Liver (tissue), 8 donors: ENCODE measurements at regions not wholly inside any gene's neighbourhood (a gene's known extent, or its start where the extent isn't known, plus 50 kb on each side); places are given as distances from the start of the nearest gene placed in this dataset.

Experiments used
- DNase-seq: peaks from one replicate; pipeline ENCODE4 v3.0.0-alpha.2; 2017; ENCODE audit warnings: low spot score
- H3K27ac ChIP-seq, 2 donors: one replicate each; pipeline ENCODE4 v1.7.0; 2013; ENCODE audit warnings: inconsistent platforms in 2 of 2, low read length in 2 of 2, control low read depth in 1 of 2, low read depth in 1 of 2, mild to moderate bottlenecking in 1 of 2
- H3K27me3 ChIP-seq, 4 donors: one replicate each; pipeline versions ENCODE4 v1.6.1 to v1.7.0; 2013; ENCODE audit warnings: low read length in 3 of 4, inconsistent platforms in 1 of 4, mild to moderate bottlenecking in 1 of 4, moderate library complexity in 1 of 4; ENCODE audit not compliant: control insufficient read depth in 4 of 4, insufficient read depth in 4 of 4
- H3K36me3 ChIP-seq, 4 donors: one replicate each; pipeline versions ENCODE4 v1.6.1 to v1.7.0; 2013; ENCODE audit warnings: low read length in 3 of 4, mild to moderate bottlenecking in 3 of 4, low read depth in 1 of 4, moderate library complexity in 1 of 4; ENCODE audit not compliant: control insufficient read depth in 4 of 4, insufficient read depth in 3 of 4
- H3K4me1 ChIP-seq, 4 donors: one replicate each; pipeline versions ENCODE4 v1.6.1 to v1.7.0; 2013; ENCODE audit warnings: low read length in 3 of 4, mild to moderate bottlenecking in 3 of 4, moderate library complexity in 1 of 4; ENCODE audit not compliant: control insufficient read depth in 4 of 4, insufficient read depth in 4 of 4
- H3K4me3 ChIP-seq, 3 donors: one replicate each; pipeline versions ENCODE4 v1.6.1 to v1.7.0; 2013; ENCODE audit warnings: low read length in 3 of 3, control low read depth in 1 of 3, low read depth in 1 of 3, mild to moderate bottlenecking in 1 of 3
- H3K9ac ChIP-seq, 2 donors: one replicate each; pipeline ENCODE4 v1.7.0; 2013; ENCODE audit warnings: low read length in 2 of 2, mild to moderate bottlenecking in 2 of 2, moderate library complexity in 2 of 2, control low read depth in 1 of 2, low read depth in 1 of 2
- H3K9me3 ChIP-seq, 4 donors: one replicate each; pipeline versions ENCODE4 v1.6.1 to v1.7.0; 2013; ENCODE audit warnings: low read length in 3 of 4; ENCODE audit not compliant: control insufficient read depth in 4 of 4
- EGR1 ChIP-seq, 2 donors: IDR thresholded peaks; 2 replicates each; pipeline ENCODE4 v1.6.1; 2016 to 2018; ENCODE audit warnings: antibody characterized with exemption in 2 of 2, low read depth in 2 of 2
- FOXA1 ChIP-seq: IDR thresholded peaks from 2 replicates; pipeline ENCODE4 v1.6.1; 2016; ENCODE audit warnings: antibody characterized with exemption
- FOXA2 ChIP-seq: IDR thresholded peaks from 2 replicates; pipeline ENCODE4 v1.6.1; 2016; ENCODE audit warnings: antibody characterized with exemption
- GABPA ChIP-seq, 2 donors: IDR thresholded peaks in 1 of 2; conservative IDR thresholded peaks in 1 of 2; 2 replicates each; pipeline ENCODE4 v1.6.1; 2016; ENCODE audit warnings: antibody characterized with exemption in 2 of 2, mild to moderate bottlenecking in 1 of 2, moderate library complexity in 1 of 2
- HNF4A ChIP-seq, 2 donors: conservative IDR thresholded peaks; 2 replicates each; pipeline ENCODE4 v1.6.1; 2016; ENCODE audit warnings: antibody characterized with exemption in 2 of 2, mild to moderate bottlenecking in 2 of 2
- HNF4G ChIP-seq: IDR thresholded peaks from 2 replicates; pipeline ENCODE4 v1.6.1; 2016; ENCODE audit warnings: antibody characterized with exemption
- JUND ChIP-seq, 2 donors: IDR thresholded peaks; 2 replicates each; pipeline ENCODE4 v1.6.1; 2016; ENCODE audit warnings: antibody characterized with exemption in 2 of 2
- NR2F2 ChIP-seq: IDR thresholded peaks from 2 replicates; pipeline ENCODE4 v1.6.1; 2016; ENCODE audit warnings: antibody characterized with exemption
- RAD21 ChIP-seq, 2 donors: IDR thresholded peaks; 2 replicates each; pipeline ENCODE4 v1.6.1; 2016; ENCODE audit warnings: antibody characterized with exemption in 2 of 2, mild to moderate bottlenecking in 2 of 2
- RXRA ChIP-seq, 2 donors: IDR thresholded peaks; 2 replicates each; pipeline ENCODE4 v1.6.1; 2017 to 2018; ENCODE audit warnings: antibody characterized with exemption in 2 of 2, mild to moderate bottlenecking in 1 of 2
- SP1 ChIP-seq: IDR thresholded peaks from 2 replicates; pipeline ENCODE4 v1.6.1; 2018; ENCODE audit warnings: antibody characterized with exemption, mild to moderate bottlenecking
- TAF1 ChIP-seq: conservative IDR thresholded peaks from 2 replicates; pipeline ENCODE4 v1.6.1; 2016; ENCODE audit warnings: antibody characterized with exemption, mild to moderate bottlenecking
- YY1 ChIP-seq: IDR thresholded peaks from 2 replicates; pipeline ENCODE4 v1.6.1; 2016; ENCODE audit warnings: antibody characterized with exemption, mild to moderate bottlenecking
- WGBS: extraction: QIAGEN DNeasy Blood & Tissue Kit; methylation state at CpG from one replicate; pipeline ENCODE4 v1.1.7; 2013; 5-methylcytosine and 5-hydroxymethylcytosine counted together
- TF ChIP-seq, protein P1 (sequence below): IDR thresholded peaks from 2 replicates; pipeline ENCODE4 v1.6.1; 2016; ENCODE audit warnings: antibody characterized with exemption
- TF ChIP-seq, protein P2 (sequence below): IDR thresholded peaks from 2 replicates; pipeline ENCODE4 v1.6.1; 2016; ENCODE audit warnings: antibody characterized with exemption, mild to moderate bottlenecking
- TF ChIP-seq, protein P3 (sequence below): IDR thresholded peaks from 2 replicates; pipeline ENCODE4 v1.6.1; 2016; ENCODE audit warnings: antibody characterized with exemption
- TF ChIP-seq, protein P4 (sequence below): fragments of 150-350 bp; IDR thresholded peaks from 2 replicates; pipeline ENCODE4 v1.5.1; 2017; ENCODE audit warnings: improper control_type of control experiment, low read depth, low read length; ENCODE audit not compliant: missing input control
- TF ChIP-seq, protein P5 (sequence below): IDR thresholded peaks from 2 replicates; pipeline ENCODE4 v1.6.1; 2016; ENCODE audit warnings: antibody characterized with exemption
- donor health status: healthy.
- donor health status: healthy.
- donor health status: healthy.
- donor health status: healthy.
- donor health status: healthy.

DNA sequence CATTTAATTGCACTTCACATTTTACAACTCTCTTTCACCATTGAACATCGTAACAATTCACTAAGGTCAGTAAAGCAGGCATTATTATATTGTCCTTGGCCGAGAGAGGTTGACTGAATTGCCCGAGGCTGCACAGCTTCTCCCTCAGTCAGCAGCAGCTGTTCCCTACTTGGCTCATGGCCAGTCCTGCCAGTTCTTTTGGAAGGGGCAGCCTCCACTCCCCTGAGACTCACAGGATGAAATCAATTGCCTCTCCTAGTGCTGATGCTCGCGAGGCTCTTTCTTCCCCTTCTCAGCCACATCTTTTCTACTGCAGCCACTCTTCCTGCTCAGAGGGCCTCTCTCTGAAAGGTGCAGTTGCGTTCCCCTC lies 79.9 kb upstream of the KCNA1 start:
- no peak for DNase-seq
- Histone ChIP-seq H3K36me3 (no peaks in the 10 kb centered on the region), H3K4me1 (no peaks in the 10 kb centered on the region), H3K9me3 (peaks cover 0 to 3% (median under 1%) of the 10 kb centered on the region in 4 donors), H3K4me3 (no peak overlapping the region), H3K27ac (no peak overlapping the region), H3K27me3 (peaks cover 0 to 3% (median 1%) of the 10 kb centered on the region in 4 donors), H3K9ac (no peak overlapping the region)
- 60% methylated on average over 6 of the region's 6 CpGs for WGBS
- TF ChIP-seq RXRA (IDR thresholded peaks at IDR 0.05), result no peak
- no peak for TF ChIP-seq FOXA2
- TF ChIP-seq, protein P1, sequence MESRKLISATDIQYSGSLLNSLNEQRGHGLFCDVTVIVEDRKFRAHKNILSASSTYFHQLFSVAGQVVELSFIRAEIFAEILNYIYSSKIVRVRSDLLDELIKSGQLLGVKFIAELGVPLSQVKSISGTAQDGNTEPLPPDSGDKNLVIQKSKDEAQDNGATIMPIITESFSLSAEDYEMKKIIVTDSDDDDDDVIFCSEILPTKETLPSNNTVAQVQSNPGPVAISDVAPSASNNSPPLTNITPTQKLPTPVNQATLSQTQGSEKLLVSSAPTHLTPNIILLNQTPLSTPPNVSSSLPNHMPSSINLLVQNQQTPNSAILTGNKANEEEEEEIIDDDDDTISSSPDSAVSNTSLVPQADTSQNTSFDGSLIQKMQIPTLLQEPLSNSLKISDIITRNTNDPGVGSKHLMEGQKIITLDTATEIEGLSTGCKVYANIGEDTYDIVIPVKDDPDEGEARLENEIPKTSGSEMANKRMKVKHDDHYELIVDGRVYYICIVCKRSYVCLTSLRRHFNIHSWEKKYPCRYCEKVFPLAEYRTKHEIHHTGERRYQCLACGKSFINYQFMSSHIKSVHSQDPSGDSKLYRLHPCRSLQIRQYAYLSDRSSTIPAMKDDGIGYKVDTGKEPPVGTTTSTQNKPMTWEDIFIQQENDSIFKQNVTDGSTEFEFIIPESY, result no peak
- TF ChIP-seq TAF1, result no peak
- TF ChIP-seq YY1, result no peak
- TF ChIP-seq, protein P2, sequence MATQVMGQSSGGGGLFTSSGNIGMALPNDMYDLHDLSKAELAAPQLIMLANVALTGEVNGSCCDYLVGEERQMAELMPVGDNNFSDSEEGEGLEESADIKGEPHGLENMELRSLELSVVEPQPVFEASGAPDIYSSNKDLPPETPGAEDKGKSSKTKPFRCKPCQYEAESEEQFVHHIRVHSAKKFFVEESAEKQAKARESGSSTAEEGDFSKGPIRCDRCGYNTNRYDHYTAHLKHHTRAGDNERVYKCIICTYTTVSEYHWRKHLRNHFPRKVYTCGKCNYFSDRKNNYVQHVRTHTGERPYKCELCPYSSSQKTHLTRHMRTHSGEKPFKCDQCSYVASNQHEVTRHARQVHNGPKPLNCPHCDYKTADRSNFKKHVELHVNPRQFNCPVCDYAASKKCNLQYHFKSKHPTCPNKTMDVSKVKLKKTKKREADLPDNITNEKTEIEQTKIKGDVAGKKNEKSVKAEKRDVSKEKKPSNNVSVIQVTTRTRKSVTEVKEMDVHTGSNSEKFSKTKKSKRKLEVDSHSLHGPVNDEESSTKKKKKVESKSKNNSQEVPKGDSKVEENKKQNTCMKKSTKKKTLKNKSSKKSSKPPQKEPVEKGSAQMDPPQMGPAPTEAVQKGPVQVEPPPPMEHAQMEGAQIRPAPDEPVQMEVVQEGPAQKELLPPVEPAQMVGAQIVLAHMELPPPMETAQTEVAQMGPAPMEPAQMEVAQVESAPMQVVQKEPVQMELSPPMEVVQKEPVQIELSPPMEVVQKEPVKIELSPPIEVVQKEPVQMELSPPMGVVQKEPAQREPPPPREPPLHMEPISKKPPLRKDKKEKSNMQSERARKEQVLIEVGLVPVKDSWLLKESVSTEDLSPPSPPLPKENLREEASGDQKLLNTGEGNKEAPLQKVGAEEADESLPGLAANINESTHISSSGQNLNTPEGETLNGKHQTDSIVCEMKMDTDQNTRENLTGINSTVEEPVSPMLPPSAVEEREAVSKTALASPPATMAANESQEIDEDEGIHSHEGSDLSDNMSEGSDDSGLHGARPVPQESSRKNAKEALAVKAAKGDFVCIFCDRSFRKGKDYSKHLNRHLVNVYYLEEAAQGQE, result no peak
- TF ChIP-seq SP1, result no peak
- TF ChIP-seq RAD21 (IDR thresholded peaks at IDR 0.05), result no peak
- TF ChIP-seq, protein P3, sequence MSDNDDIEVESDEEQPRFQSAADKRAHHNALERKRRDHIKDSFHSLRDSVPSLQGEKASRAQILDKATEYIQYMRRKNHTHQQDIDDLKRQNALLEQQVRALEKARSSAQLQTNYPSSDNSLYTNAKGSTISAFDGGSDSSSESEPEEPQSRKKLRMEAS, result no peak
- no peak for TF ChIP-seq JUND (IDR thresholded peaks at IDR 0.05)
- TF ChIP-seq NR2F2, result no peak
- no peak for TF ChIP-seq HNF4A (conservative IDR thresholded peaks at IDR 0.05)
- TF ChIP-seq, protein P4, sequence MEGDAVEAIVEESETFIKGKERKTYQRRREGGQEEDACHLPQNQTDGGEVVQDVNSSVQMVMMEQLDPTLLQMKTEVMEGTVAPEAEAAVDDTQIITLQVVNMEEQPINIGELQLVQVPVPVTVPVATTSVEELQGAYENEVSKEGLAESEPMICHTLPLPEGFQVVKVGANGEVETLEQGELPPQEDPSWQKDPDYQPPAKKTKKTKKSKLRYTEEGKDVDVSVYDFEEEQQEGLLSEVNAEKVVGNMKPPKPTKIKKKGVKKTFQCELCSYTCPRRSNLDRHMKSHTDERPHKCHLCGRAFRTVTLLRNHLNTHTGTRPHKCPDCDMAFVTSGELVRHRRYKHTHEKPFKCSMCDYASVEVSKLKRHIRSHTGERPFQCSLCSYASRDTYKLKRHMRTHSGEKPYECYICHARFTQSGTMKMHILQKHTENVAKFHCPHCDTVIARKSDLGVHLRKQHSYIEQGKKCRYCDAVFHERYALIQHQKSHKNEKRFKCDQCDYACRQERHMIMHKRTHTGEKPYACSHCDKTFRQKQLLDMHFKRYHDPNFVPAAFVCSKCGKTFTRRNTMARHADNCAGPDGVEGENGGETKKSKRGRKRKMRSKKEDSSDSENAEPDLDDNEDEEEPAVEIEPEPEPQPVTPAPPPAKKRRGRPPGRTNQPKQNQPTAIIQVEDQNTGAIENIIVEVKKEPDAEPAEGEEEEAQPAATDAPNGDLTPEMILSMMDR, result no peak
- no peak for TF ChIP-seq GABPA (IDR thresholded peaks at IDR 0.05 in 1 of 2, conservative IDR thresholded peaks at IDR 0.05 in 1 of 2)
- no peak for TF ChIP-seq FOXA1
- TF ChIP-seq EGR1 (IDR thresholded peaks at IDR 0.05; ENCODE audit: low read depth in 2 of 2), result no peak
- TF ChIP-seq, protein P5, sequence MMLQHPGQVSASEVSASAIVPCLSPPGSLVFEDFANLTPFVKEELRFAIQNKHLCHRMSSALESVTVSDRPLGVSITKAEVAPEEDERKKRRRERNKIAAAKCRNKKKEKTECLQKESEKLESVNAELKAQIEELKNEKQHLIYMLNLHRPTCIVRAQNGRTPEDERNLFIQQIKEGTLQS, result no peak
- no peak for TF ChIP-seq HNF4G
